ENCODE measurements at regions not wholly inside any gene's neighbourhood (a gene's known extent, or its start where the extent isn't known, plus 50 kb on each side); places are given as distances from the start of the nearest gene placed in this dataset.

- no peak for DNase-seq (ENCODE audit: low read depth)
- no peak for TF ChIP-seq CTCF (IDR thresholded peaks at IDR 0.05; ENCODE audit: insufficient read depth, low read depth, low read length, missing control alignments)
- no peak overlapping the region for H3K4me3 ChIP-seq (ENCODE audit: low read length)
Measured at GRCh38 chr17:53134548-53134947, 688.2 kb upstream of the KIF2B start.

- TF ChIP-seq CTCF (IDR thresholded peaks at IDR 0.05; ENCODE audit: insufficient read depth, low read depth, low read length, missing control alignments) = no peak
- H3K4me3 ChIP-seq (ENCODE audit: low read length) = no peak overlapping the region
- no peak for DNase-seq (ENCODE audit: low read depth)
Measured at GRCh38 chr17:53133876-53134275, 688.9 kb upstream of the KIF2B start.

- no peak overlapping the region for H3K4me3 ChIP-seq (ENCODE audit: low read length)
- TF ChIP-seq CTCF (IDR thresholded peaks at IDR 0.05; ENCODE audit: insufficient read depth, low read depth, low read length, missing control alignments) = no peak
- no peak for DNase-seq (ENCODE audit: low read depth)
Measured at GRCh38 chr17:53129863-53130262, 692.9 kb upstream of the KIF2B start.

- no peak for DNase-seq (ENCODE audit: low read depth)
Measured at GRCh38 chr17:53127331-53127730, 695.4 kb upstream of the KIF2B start.

GRCh38 chr17:53122966-53123365 is 699.8 kb upstream of the KIF2B start:
- TF ChIP-seq CTCF (IDR thresholded peaks at IDR 0.05; ENCODE audit: insufficient read depth, low read depth, low read length, missing control alignments) = no peak
- no peak overlapping the region for H3K4me3 ChIP-seq (ENCODE audit: low read length)
- DNase-seq (ENCODE audit: low read depth) = no peak

More at GRCh38 chr17:53127331-53127730, 695.4 kb upstream of the KIF2B start:
- H3K4me3 ChIP-seq (ENCODE audit: low read length) = no peak overlapping the region
- no peak for TF ChIP-seq CTCF (IDR thresholded peaks at IDR 0.05; ENCODE audit: insufficient read depth, low read depth, low read length, missing control alignments)

GRCh38 chr17:53119773-53120172 is 703.0 kb upstream of the KIF2B start:
- no peak overlapping the region for H3K4me3 ChIP-seq (ENCODE audit: low read length)
- no peak for TF ChIP-seq CTCF (IDR thresholded peaks at IDR 0.05; ENCODE audit: insufficient read depth, low read depth, low read length, missing control alignments)
- no peak for DNase-seq (ENCODE audit: low read depth)

GRCh38 chr17:53118948-53119347 is 703.8 kb upstream of the KIF2B start:
- no peak overlapping the region for H3K4me3 ChIP-seq (ENCODE audit: low read length)
- DNase-seq (ENCODE audit: low read depth) = no peak
- no peak for TF ChIP-seq CTCF (IDR thresholded peaks at IDR 0.05; ENCODE audit: insufficient read depth, low read depth, low read length, missing control alignments)

All from epithelial cell of esophagus (primary cell).